ENCODE measurements at regions not wholly inside any gene's neighbourhood (a gene's known extent, or its start where the extent isn't known, plus 50 kb on each side); places are given as distances from the start of the nearest gene placed in this dataset.

DNA sequence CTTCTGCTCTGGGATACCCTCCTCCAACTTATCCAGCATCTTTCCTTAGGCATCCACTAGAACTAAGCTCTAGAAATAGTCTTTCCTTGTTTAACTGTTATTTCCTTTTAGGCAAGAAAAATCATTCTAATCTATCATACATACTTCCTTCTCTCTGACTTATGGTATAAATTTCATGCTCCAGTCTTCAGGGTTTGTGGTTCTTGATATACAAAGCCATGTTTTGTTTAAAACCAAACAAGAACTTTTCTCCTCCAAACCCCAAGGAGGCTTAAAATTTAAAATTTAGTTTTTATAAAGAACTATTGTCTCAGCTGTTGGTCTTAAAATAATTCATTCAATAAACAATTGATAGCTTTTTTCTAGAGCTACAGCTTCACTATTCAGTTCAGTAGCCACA is 77.2 kb downstream of the CD164 start:
- TF ChIP-seq, protein P1, sequence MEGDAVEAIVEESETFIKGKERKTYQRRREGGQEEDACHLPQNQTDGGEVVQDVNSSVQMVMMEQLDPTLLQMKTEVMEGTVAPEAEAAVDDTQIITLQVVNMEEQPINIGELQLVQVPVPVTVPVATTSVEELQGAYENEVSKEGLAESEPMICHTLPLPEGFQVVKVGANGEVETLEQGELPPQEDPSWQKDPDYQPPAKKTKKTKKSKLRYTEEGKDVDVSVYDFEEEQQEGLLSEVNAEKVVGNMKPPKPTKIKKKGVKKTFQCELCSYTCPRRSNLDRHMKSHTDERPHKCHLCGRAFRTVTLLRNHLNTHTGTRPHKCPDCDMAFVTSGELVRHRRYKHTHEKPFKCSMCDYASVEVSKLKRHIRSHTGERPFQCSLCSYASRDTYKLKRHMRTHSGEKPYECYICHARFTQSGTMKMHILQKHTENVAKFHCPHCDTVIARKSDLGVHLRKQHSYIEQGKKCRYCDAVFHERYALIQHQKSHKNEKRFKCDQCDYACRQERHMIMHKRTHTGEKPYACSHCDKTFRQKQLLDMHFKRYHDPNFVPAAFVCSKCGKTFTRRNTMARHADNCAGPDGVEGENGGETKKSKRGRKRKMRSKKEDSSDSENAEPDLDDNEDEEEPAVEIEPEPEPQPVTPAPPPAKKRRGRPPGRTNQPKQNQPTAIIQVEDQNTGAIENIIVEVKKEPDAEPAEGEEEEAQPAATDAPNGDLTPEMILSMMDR (IDR thresholded peaks at IDR 0.05; ENCODE audit: insufficient read depth, low read depth, low read length, missing control alignments): no peak
- H3K4me3 ChIP-seq (ENCODE audit: low read depth, low read length): no peak overlapping the region
- no peak for DNase-seq (ENCODE audit: low read depth)

DNA sequence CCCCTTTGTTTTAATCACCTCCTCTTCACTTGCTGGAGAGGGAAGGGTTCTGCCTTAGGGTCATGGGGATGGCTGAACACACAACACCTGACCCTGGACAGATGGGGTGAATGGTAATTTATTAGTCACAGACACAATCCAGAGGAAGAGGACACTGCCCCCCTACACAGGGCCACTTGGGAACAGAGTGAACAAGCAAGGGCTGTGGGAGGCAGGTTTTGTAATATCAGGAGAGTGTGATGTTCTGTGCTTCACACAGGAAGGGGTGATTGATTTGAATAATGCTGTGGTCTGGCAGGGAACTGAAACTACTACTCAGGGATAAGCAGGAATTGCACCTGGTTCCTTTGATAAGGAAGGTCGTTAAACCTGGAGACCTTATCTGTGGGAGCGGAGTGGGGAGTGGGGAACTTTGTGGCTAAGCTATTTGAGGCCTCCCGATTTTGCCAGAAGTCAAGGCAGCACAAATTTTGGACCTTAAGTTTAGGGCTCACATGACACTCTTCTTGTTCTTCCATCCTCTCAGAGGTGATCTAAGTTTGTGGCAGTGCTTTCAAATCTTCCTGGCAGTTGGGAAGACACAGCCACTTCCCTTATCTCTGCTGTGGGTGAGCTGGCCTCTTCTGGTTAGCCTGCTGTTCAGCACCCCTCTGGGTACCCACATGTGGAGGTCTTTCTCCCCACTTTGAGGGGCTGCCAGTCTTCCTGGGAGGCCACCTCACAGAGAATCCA is 77.8 kb downstream of the CD164 start:
- no peak overlapping the region for H3K4me3 ChIP-seq (ENCODE audit: low read depth, low read length)

DNA sequence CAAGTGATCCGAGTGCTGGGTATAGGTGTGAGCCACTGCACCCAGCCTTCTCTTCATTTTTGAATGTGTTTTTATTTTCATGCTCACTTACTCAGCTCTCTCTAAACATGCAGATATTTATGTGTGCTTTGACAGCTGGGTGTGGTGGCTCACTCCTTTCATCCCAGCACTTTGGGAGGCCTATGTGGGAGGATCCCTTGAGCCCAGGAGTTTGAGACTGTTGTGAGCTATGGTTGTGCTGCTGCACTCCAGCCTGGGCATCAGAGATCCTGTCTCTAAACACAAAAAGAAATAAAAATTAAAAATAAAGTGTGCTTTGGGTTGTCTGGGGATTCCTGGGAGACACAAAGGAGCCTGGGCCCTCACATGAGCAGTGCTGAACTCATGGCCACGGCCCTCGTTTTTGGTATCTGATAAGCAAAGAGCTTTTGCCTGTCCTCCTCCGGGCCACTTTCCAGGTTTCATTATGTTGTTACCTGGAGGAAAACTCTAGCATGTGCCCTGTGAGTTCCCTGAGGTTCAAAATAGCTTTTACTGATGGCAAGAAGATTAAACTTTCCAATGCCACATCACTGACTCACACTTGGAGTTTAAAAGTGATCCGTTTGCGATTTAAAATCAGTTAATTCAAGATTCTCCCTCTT is 78.5 kb downstream of the CD164 start:
- H3K4me3 ChIP-seq (ENCODE audit: low read depth, low read length): no peak overlapping the region
- TF ChIP-seq, protein P1 (IDR thresholded peaks at IDR 0.05; ENCODE audit: insufficient read depth, low read depth, low read length, missing control alignments): no peak
- no peak for DNase-seq (ENCODE audit: low read depth)

More for the DNA sequence above, 77.8 kb downstream of the CD164 start:
- TF ChIP-seq, protein P1 (IDR thresholded peaks at IDR 0.05; ENCODE audit: insufficient read depth, low read depth, low read length, missing control alignments): no peak
- DNase-seq (ENCODE audit: low read depth): peak; percentile 30

DNA sequence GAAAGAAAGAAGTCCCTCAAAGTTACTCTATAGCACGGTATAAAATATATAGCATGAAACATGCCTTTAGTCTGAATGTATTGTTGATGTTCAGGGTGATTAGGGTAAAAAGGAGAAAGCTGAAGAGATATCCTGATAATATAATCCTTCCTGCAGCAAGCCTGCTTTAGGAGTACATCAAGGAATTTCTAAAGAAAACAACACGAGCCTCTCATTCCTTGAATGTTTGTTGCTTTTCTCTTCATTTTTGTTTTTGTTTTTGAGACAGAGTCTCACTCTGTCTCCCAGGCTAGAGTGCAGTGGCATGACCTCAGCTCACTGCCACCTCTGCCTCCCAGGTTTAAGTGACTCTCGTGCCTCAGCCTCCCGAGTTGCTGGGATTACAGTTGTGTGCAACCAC is 79.1 kb downstream of the CD164 start:
- DNase-seq (ENCODE audit: low read depth): no peak
- TF ChIP-seq, protein P1 (IDR thresholded peaks at IDR 0.05; ENCODE audit: insufficient read depth, low read depth, low read length, missing control alignments): no peak
- H3K4me3 ChIP-seq (ENCODE audit: low read depth, low read length): no peak overlapping the region

DNA sequence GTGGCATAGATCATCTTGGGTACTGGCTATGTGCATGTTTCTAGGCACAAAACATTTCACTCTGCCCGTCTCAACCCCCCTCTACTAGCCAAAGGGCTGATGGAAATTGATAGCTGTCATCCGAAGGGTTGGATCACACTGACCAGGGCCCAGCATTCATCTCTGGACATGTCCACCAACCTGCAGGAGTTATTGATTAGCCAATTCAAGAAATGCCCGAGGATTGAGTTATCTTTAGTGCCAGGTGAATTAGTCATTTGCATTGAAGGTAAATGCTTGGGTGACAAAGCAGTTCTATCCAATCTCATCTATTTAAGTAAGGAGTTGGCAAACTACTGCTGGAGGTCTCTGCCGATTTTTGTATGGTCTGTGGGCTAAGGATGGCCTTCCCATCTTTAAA is 80.1 kb downstream of the CD164 start:
- TF ChIP-seq, protein P1 (IDR thresholded peaks at IDR 0.05; ENCODE audit: insufficient read depth, low read depth, low read length, missing control alignments): no peak
- H3K4me3 ChIP-seq (ENCODE audit: low read depth, low read length): no peak overlapping the region

DNA sequence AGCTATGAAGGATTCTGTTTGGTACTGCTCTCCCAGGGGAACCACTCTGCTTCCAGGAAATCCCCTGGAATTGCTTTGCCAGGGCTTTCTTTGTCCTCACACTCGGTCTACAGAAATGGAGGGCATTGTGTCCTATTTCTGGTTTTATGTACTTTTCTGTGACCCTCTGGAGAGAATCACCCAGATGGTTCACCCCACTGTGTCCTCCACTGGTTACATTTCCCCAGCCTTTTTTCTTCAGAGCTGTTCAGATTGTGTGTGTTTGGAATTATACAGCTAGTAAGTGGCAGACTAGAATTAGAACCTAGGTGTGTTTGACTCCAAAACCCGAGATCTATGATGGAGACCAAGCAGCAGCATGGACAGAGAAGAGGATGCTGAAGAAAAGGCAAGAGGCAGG is 80.8 kb downstream of the CD164 start:
- no peak for DNase-seq (ENCODE audit: low read depth)
- TF ChIP-seq, protein P1 (IDR thresholded peaks at IDR 0.05; ENCODE audit: insufficient read depth, low read depth, low read length, missing control alignments): no peak
- H3K4me3 ChIP-seq (ENCODE audit: low read depth, low read length): no peak overlapping the region

More for the DNA sequence above, 80.1 kb downstream of the CD164 start:
- DNase-seq (ENCODE audit: low read depth): no peak

Data from GM12865 (cell line).